Type B pancreatic cell (in vitro differentiated cells): ENCODE measurements at regions not wholly inside any gene's neighbourhood (a gene's known extent, or its start where the extent isn't known, plus 50 kb on each side); places are given as distances from the start of the nearest gene placed in this dataset.
"Not testable (repeated sequence)": the region's sequence is repeated elsewhere in the genome, so short reads cannot be mapped to it uniquely, and the experiment has no call there.

Source experiments
- DNase-seq: peaks from one replicate; pipeline ENCODE4 v3.0.0; 2021; ENCODE audit warnings: mixed read lengths; ENCODE audit not compliant: unreplicated experiment; ENCODE audit errors: extremely low spot score
- H3K27ac Mint-ChIP-seq: 2 replicates; pipeline ENCODE4 v1.8.0; 2021; ENCODE audit warnings: mild to moderate bottlenecking, mixed read lengths
- H3K27me3 Mint-ChIP-seq: 2 replicates; pipeline ENCODE4 v1.8.0; 2021; ENCODE audit warnings: mixed read lengths
- H3K36me3 Mint-ChIP-seq: 2 replicates; pipeline ENCODE4 v1.8.0; 2021; ENCODE audit warnings: mixed read lengths
- H3K4me1 Mint-ChIP-seq: one replicate; pipeline ENCODE4 v1.8.0; 2021; ENCODE audit warnings: mixed read lengths; ENCODE audit not compliant: unreplicated experiment
- H3K4me3 Mint-ChIP-seq: 2 replicates; pipeline ENCODE4 v1.8.0; 2021; ENCODE audit warnings: mild to moderate bottlenecking, mixed read lengths
- H3K9me3 Mint-ChIP-seq: 2 replicates; pipeline ENCODE4 v1.8.0; 2021; ENCODE audit warnings: mixed read lengths
- CTCF ChIP-seq: fragments of 200-600 bp; sonication (generic); conservative IDR thresholded peaks from 2 replicates; pipeline ENCODE4 v1.5.0; 2021; ENCODE audit warnings: antibody characterized with exemption, mild to moderate bottlenecking

DNA sequence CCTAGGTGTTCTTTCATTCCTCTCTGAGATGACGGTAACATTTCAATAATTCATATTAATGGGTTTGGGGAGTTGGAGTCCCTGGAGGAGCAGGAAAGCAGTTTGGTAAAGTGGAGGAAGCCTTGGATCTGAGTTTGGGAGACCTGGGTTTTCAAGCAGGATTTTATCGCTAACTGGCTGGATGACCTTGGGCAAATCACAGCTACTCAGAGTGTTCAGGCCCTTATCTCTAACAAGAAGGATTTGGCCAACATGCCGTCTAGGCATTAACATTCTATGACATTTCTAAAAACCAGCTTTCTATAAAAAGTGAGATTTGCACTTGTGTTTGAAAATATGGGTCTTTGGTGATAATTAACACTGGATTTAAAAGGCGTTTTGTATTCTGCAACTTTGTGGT lies 59.7 kb upstream of the MEX3C start:
- no peaks in the 10 kb centered on the region for H3K4me1 Mint-ChIP-seq
- H3K4me3 Mint-ChIP-seq = no peak overlapping the region
- no peaks in the 10 kb centered on the region for H3K36me3 Mint-ChIP-seq
- H3K27ac Mint-ChIP-seq = no peak overlapping the region
- no peaks in the 10 kb centered on the region for H3K9me3 Mint-ChIP-seq
- H3K27me3 Mint-ChIP-seq = peaks cover 2% of the 10 kb centered on the region
- no peak for TF ChIP-seq CTCF
- no peak for DNase-seq

- Mint-ChIP-seq H3K4me3 (no peak overlapping the region), H3K36me3 (no peaks in the 10 kb centered on the region), H3K27me3 (peaks cover 2% of the 10 kb centered on the region), H3K4me1 (no peaks in the 10 kb centered on the region), H3K9me3 (no peaks in the 10 kb centered on the region), H3K27ac (no peak overlapping the region)
- DNase-seq = no peak
- no peak for TF ChIP-seq CTCF
These were observed 62.6 kb upstream of the MEX3C start for GRCh38 chr18:51260118-51260517.

- DNase-seq, H3K4me3 Mint-ChIP-seq, H3K27ac Mint-ChIP-seq, H3K9me3 Mint-ChIP-seq, H3K36me3 Mint-ChIP-seq, H3K27me3 Mint-ChIP-seq, H3K4me1 Mint-ChIP-seq: not testable (repeated sequence)
These were observed 68.6 kb upstream of the MEX3C start for GRCh38 chr18:51266077-51266476.

GRCh38 chr18:51266773-51267172 lies 69.3 kb upstream of the MEX3C start:
- Mint-ChIP-seq H3K9me3 (no peaks in the 10 kb centered on the region), H3K4me1 (no peaks in the 10 kb centered on the region), H3K27me3 (no peaks in the 10 kb centered on the region), H3K36me3 (no peaks in the 10 kb centered on the region), H3K27ac (no peak overlapping the region), H3K4me3 (no peak overlapping the region)
- no peak for DNase-seq
- no peak for TF ChIP-seq CTCF

GRCh38 chr18:51273437-51273836 lies 76.0 kb upstream of the MEX3C start:
- Mint-ChIP-seq H3K36me3 (no peaks in the 10 kb centered on the region), H3K4me1 (no peaks in the 10 kb centered on the region), H3K27me3 (no peaks in the 10 kb centered on the region), H3K27ac (no peak overlapping the region), H3K9me3 (no peaks in the 10 kb centered on the region), H3K4me3 (no peak overlapping the region)
- DNase-seq = no peak
- TF ChIP-seq CTCF = no peak

DNA sequence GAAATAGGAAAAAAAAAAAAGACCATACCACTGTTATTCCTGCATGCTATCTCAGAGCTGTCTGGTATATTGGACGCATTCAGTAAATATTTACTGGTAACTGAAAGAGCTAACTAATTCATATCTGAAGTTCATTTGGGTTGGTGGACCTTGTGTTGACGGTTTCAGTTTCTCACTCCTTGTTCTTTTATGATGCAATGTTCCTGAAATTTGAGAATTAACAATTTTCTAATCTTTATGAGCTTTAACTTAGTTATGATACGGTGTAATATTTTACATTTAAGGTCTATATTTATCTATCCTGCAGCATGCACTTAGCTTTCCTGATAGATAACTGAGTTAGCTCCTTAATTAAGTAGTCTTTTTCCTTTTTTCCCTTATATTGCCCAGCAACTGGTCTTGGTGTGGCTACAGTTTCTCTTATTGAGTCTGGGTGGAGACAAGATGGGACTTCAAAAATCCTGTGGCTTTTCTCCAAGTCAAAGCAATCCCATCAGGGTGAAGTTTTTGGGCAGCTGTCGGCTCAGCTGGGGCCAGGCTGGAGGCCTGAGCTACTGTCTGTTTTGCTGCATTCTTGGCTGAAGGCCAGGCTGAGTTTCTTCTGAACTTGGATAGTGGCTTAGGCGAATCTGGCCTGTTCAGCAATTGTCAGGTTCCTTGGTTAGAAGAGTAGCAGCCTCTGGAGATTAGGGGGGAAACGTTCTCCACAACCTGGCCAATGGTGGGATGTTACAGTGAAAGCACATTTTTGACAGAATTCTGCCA lies 78.4 kb upstream of the MEX3C start:
- no peaks in the 10 kb centered on the region for H3K36me3 Mint-ChIP-seq
- no peak for TF ChIP-seq CTCF
- H3K27me3 Mint-ChIP-seq = peaks cover 4% of the 10 kb centered on the region
- H3K4me3 Mint-ChIP-seq = no peak overlapping the region
- peaks cover 7% of the 10 kb centered on the region for H3K9me3 Mint-ChIP-seq
- peaks cover 5% of the 10 kb centered on the region for H3K4me1 Mint-ChIP-seq
- no peak overlapping the region for H3K27ac Mint-ChIP-seq
- no peak for DNase-seq
